HG03139 (cell line): ENCODE measurements at regions not wholly inside any gene's neighbourhood (a gene's known extent, or its start where the extent isn't known, plus 50 kb on each side); places are given as distances from the start of the nearest gene placed in this dataset.

Experiments
- ATAC-seq: cut with Tn5 transposase; IDR thresholded peaks from one replicate; pipeline ENCODE4 v1.9.1; 2021; ENCODE audit not compliant: unreplicated experiment

GRCh38 chr6:45791211-45792168 is 224.2 kb downstream of the CLIC5 start:
- no peak for ATAC-seq

GRCh38 chr6:45789238-45789637 is 226.4 kb downstream of the CLIC5 start:
- ATAC-seq, result no peak

DNA sequence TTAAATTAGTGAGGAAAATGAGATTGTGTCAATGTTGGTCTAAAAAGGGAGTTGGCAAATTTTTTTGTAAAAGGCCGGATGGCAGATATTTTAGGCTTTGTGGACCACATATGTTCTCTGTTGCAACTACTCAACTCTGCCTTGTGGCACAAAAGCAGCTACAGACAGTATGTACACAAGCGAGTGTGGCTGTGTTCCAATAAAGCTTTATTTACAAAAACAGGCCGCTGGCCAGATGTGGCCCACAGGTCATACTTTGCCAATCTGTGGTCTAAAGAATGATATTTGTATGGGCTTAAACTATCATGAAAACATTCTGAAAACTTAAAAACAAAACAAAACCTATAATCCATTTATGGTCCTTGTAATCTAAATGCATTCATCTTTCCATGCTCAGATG is 228.3 kb downstream of the CLIC5 start:
- no peak for ATAC-seq

DNA sequence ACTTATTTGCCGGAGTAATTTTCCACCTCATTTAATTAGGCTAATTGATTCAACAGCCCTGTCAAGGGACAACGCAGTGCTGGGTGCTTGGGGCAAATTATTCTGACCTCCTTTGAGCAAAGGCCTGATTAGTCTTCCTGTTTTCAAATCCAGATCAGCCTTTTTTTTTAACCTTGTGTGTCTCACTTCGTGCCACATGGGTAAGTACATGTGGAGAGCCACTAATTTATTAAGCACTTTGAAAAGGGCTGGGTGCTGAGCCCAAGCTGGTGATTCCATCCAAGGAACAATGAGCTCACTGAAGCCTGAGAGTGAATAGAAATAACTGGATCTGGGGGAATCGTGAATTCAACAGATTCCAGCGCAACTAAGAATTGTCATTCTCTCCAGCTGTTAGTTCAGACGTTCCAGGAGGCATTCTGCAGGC is 229.3 kb downstream of the CLIC5 start:
- ATAC-seq, result no peak

DNA sequence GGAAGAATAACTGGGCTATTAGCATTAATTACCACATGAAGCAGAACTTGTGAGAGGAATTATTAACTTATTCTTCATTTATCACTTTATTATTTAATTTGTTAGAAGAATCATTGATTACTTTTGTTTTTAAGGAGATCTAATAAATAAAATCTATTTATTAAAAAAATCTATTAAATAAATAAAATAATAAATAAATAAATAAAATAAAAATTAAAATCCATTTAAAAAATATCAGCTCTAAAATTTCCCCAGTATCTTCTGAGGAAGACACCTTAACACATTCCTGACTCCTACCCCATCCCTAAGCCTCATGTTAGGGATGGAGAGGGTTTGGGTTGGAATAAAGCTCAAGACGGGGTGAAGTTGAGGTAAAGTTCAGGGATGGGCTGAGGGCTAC is 231.4 kb downstream of the CLIC5 start:
- ATAC-seq, result no peak

DNA sequence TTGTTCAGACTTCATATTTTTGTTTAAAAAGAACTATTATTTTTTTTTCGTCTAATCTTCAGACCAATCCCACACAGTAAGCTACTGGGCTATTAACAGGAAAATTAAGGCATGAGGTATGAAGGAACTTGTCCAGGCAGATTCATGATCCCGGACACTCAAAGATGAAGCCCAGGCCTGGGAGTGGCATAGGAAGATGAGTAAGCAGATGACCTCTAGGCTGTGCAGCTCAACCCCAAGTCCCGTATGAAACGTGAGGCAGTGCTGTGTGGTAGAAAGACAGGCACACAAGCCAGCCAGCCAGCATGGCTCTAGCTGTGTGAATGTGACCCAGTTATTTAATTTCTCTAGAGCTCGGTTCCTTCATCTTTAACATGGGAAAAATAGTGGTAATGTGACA is 231.9 kb downstream of the CLIC5 start:
- ATAC-seq, result no peak

DNA sequence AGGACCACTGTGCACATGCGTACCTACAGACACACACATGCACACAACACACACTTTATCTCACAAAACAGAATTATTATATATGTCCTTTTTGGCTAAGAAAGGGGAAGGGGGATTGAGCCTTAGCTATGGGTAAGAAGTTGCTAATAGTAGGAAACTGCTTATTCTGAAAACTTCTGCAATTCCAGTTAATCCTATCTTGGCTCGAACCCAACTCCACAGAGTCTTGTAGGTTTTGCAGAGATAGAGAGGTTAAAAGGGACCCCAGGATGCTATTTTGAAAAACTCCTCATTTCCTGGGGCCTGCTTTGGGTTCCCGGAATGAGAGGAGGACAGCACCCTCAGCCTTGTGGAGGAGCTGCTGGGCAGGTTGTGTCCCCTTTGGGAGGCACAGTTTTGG is 233.8 kb downstream of the CLIC5 start:
- ATAC-seq, result no peak

GRCh38 chr6:45780523-45780922 is 235.1 kb downstream of the CLIC5 start:
- ATAC-seq, result no peak

- ATAC-seq, result no peak
Measured at GRCh38 chr6:45775026-45775697, 240.5 kb downstream of the CLIC5 start.

- no peak for ATAC-seq
Measured at GRCh38 chr6:45773906-45774305, 241.8 kb downstream of the CLIC5 start.

DNA sequence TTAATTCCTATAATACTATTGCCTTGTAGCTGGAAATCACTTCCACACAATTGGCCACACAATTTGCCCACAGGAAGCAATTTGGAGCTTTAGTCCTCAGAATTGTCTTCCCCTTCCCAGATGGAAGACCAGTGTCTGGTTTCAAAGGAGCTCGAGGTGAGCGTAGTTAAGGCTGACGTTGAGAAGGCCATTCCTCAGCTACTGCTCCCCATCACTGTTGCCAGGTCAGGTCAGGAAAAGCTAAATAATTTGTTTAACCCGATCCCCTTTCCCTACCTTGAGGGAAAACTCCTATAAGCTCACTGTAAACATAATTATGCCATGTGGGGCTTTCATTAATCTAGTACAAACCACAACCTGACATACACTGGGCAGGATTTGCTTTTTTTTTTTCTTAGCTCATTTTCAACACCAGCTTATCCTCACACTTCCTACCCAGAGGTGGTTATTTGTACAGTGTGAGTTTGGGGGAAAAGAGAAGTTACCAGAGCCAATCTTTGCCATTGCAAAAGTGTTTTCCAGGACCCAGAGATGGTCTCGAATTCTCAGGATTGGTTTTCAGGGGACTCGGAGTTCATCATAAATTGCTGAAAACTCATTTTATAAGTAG is 242.7 kb downstream of the CLIC5 start:
- ATAC-seq, result no peak

DNA sequence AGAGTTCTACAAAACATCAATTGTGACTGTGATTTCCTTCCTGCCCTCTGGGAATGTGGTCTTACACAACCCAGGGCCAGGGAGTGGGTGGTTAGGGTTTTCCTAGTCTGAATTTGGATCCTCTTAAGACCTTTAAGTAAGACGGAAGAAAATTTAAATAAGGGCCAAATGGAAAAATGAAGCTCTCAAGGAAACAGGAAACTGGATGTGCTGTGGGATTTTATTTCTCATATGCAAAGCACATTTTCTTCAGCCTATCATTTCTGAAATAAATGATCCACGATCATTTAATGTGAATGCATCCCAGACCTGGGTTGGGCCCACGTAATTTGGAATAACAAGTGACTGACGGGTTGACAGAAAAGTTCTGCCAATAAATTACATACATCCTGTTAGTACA is 243.6 kb downstream of the CLIC5 start:
- ATAC-seq, result no peak

DNA sequence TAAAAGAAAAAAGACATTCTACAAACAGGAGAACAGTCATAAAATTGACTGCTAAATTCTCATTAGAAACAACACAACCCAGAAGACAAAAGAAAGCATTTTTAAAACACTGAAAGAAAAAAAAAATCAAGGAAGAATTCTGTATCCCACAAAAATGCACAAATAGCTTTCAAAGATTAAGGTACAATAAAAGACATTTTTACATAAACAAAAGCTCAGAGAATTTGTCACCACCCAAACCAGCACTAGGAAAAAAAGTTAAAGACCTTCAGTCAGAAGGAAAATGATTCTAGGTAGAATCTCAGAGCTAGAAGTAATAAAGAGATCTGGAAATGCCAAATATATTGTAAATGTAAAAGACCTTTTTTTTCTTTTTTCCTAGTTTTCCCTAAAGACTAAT is 252.4 kb downstream of the CLIC5 start:
- no peak for ATAC-seq

GRCh38 chr6:45759472-45759810 is 256.2 kb downstream of the CLIC5 start:
- ATAC-seq, result no peak

DNA sequence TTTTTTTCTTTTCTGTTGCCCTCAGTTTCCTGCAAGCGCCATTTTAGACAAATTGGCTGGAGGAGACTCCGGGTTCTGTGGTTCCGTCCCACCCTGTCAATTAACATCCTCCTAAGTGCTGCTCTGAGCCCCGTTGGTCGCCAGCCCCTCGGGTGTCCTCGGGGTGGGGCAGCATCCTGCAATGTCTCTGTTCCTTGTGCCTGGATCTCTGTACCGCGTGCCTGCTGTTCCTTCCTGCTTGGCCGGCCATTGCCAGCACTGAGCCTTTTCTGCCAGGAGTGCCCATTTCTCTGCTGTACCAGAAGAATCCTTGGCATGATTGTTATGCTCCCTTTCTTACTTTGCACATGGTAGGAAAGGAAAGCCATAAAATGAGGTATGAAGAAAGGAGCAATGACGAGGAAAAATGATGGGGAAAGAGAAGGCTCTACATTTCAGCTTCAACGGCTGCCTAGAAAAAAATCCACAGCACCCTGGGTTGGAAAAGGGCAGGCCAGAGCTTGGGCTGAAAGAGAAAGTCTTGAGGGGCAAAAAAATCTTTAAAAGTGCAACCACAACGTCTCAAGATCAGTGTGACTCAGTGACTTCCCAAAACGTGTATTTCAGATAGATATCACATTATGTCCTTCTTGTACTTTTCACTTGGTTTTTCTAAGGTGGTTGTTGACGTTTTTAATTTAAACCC is 256.7 kb downstream of the CLIC5 start:
- ATAC-seq, result no peak

DNA sequence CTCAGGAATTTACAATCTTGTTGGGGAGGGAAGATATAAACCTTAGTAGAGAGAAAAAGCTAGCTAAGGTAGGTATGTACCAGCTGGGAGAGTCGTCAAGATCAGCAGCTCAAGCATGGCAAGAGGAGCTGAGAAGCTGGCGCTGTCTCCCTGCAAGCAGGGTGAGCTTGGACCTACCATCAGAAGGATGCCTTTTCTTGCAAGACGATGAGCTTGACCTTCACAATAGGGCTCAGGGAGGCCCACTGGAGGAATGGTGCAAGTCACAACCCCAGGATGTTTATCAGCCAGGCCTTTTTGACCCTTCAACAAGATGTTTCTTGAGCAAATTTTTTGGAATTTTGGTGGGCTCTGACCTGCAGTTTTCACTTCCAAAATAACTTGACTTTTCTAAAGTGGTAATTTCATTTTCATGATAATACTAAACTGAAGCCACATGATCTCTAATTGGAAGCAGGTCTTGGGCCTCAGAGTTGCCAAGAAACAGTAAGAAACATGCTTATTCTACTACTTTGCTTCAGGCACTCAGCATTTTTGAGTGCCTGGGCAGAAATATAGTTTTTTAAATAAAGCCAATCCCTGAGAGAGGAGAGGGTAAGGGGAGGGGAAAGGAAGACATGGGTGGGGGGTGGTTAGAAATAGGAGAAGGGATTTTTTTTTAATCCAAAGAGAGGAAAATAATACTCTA is 258.1 kb downstream of the CLIC5 start:
- no peak for ATAC-seq

- no peak for ATAC-seq
Measured at GRCh38 chr6:45756606-45757005, 259.1 kb downstream of the CLIC5 start.

DNA sequence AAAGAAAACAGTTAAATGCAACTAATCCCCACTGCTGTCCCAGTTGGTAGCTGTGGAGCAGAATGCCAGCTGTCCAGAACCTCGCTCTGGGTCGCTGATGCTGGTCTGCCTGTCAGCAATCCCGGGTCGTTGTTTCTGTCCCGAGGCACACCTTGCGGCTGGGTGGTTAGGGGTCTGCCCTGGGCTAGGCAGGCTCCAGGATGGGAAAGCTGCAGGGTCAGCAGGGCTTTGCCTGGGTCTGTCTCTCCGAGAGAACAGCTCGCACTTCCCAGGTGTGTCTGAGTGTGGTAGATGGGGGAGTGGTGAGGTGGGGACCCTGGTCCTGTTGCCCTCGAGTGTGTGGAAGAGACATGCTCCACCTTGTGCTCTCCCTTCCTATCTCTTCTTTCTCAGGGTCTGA is 261.2 kb downstream of the CLIC5 start:
- no peak for ATAC-seq

GRCh38 chr6:45746046-45746445 is 269.6 kb downstream of the CLIC5 start:
- ATAC-seq, result no peak

GRCh38 chr6:45743028-45743615 is 272.5 kb downstream of the CLIC5 start:
- no peak for ATAC-seq
